ENCODE measurements at regions not wholly inside any gene's neighbourhood (a gene's known extent, or its start where the extent isn't known, plus 50 kb on each side); places are given as distances from the start of the nearest gene placed in this dataset.

DNA sequence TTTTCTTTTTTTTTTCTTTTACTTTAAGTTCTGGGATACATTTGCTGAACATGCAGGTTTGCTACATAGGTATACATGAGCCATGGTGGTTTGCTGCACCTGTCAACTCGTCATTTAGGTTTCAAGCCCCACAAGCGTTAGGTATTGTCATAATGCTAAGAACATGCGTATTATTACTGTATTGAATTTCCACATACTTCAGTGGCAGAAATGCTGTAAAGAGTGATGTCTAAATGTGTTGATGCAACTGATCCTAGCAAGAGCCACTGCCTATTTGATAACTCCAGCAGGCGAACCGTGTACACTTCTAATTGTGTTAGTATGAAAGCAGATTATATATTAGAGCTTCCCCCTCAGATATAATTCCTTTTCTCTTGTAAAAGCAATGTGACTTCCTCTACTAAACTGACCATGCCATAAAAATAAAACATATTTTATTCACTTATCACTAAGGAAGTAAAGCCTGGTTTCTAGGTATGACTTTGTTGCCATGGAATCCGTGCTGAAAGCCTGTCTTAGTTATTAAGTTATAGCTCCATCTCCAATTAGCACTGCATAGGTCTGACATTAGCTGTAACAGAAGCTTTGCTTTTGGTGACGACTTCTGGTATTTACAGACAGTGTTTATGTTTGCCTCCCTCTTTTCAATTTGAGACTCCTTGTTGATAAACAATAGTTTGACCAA lies 280.0 kb downstream of the GALR1 start:
- TF ChIP-seq, protein P1, sequence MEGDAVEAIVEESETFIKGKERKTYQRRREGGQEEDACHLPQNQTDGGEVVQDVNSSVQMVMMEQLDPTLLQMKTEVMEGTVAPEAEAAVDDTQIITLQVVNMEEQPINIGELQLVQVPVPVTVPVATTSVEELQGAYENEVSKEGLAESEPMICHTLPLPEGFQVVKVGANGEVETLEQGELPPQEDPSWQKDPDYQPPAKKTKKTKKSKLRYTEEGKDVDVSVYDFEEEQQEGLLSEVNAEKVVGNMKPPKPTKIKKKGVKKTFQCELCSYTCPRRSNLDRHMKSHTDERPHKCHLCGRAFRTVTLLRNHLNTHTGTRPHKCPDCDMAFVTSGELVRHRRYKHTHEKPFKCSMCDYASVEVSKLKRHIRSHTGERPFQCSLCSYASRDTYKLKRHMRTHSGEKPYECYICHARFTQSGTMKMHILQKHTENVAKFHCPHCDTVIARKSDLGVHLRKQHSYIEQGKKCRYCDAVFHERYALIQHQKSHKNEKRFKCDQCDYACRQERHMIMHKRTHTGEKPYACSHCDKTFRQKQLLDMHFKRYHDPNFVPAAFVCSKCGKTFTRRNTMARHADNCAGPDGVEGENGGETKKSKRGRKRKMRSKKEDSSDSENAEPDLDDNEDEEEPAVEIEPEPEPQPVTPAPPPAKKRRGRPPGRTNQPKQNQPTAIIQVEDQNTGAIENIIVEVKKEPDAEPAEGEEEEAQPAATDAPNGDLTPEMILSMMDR (IDR thresholded peaks at IDR 0.05; ENCODE audit: control insufficient read depth, insufficient read depth, low read depth, low read length, missing control alignments): no peak
- no peak overlapping the region for H3K4me3 ChIP-seq (ENCODE audit: control insufficient read depth, low read depth, low read length)
- no peak for DNase-seq (ENCODE audit: low read depth)

DNA sequence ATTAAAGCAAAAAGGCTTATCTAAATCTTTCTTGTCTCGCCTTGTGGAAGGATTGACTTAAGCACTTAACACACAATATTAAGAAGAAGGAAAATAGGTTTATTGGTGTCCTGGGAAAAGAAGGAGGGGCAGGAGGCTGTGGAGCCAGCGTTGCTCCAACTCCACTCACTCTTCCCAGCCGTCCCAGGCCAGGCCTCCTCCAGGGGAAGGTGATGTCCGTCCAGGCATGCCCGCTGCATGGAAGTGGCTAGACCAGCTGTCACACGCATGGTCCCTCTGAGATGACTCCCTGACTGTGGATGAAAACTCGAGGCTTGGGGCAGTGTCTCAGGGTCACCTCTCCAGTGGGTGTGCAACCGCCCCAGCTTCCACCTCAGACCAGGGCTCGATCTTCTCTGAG lies 281.1 kb downstream of the GALR1 start:
- no peak for DNase-seq (ENCODE audit: low read depth)
- TF ChIP-seq, protein P1 (IDR thresholded peaks at IDR 0.05; ENCODE audit: control insufficient read depth, insufficient read depth, low read depth, low read length, missing control alignments): no peak
- no peak overlapping the region for H3K4me3 ChIP-seq (ENCODE audit: control insufficient read depth, low read depth, low read length)

DNA sequence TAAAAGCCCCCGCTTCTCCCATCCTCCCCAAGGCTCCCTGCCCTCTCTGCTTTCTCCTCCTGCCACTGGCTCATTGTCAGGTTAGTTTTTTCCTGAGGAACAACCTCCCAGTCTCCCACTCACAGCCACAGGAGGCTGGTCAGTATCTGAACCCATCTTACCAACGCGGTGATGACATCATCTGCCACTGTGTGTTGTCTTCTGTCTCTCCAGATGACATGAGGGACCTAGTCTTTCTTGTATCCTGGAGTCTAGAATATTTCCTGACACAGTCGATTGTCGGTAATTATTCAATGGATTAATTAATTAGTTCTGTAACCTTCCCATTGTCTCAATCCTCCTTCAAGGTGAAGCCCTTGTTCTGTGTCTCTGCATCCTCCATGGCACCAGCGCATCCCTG lies 290.2 kb downstream of the GALR1 start:
- DNase-seq (ENCODE audit: low read depth): no peak
- H3K4me3 ChIP-seq (ENCODE audit: control insufficient read depth, low read depth, low read length): no peak overlapping the region
- TF ChIP-seq, protein P1 (IDR thresholded peaks at IDR 0.05; ENCODE audit: control insufficient read depth, insufficient read depth, low read depth, low read length, missing control alignments): no peak

DNA sequence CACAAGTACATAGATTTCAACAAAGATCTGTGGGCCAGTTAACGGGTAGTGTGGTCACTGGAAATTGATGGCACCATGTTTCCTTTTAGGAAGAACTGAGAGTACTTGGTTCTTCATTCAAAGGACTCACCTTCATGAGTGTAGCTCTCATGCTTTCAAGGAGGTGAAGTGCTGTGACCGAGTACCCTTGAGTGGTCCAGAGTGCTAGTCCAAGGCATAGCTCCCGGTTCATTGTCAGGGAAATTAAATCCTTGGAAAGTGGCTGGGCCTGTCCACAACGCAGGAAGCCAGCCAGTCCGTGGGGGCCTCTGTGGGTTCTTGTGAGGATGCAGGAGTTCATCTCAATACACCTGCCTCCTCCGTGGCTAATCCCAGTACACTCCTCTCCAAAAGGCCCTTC lies 295.1 kb downstream of the GALR1 start:
- H3K4me3 ChIP-seq (ENCODE audit: control insufficient read depth, low read depth, low read length): no peak overlapping the region
- TF ChIP-seq, protein P1 (IDR thresholded peaks at IDR 0.05; ENCODE audit: control insufficient read depth, insufficient read depth, low read depth, low read length, missing control alignments): no peak
- DNase-seq (ENCODE audit: low read depth): no peak

DNA sequence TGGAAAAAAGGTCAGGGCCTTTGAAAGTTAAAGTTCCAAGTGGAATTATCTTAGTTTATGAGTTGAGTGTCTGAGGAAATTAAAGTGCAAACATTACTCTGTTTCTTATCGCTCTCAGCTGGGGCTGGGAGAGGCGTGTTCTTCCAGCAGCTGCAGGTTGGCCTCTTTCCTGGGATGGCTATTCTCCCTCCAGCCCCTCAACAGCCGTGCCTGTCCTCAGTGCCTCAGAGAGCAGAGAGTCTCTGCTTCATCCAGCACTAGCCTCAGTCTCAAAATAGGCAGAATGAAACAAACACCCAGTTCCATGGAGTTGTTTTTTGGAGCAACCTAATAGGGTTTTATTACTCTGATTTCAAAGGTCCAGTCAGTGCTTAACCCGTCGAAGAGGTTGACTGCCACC lies 298.1 kb downstream of the GALR1 start:
- DNase-seq (ENCODE audit: low read depth): no peak
- TF ChIP-seq, protein P1 (IDR thresholded peaks at IDR 0.05; ENCODE audit: control insufficient read depth, insufficient read depth, low read depth, low read length, missing control alignments): no peak
- H3K4me3 ChIP-seq (ENCODE audit: control insufficient read depth, low read depth, low read length): no peak overlapping the region

DNA sequence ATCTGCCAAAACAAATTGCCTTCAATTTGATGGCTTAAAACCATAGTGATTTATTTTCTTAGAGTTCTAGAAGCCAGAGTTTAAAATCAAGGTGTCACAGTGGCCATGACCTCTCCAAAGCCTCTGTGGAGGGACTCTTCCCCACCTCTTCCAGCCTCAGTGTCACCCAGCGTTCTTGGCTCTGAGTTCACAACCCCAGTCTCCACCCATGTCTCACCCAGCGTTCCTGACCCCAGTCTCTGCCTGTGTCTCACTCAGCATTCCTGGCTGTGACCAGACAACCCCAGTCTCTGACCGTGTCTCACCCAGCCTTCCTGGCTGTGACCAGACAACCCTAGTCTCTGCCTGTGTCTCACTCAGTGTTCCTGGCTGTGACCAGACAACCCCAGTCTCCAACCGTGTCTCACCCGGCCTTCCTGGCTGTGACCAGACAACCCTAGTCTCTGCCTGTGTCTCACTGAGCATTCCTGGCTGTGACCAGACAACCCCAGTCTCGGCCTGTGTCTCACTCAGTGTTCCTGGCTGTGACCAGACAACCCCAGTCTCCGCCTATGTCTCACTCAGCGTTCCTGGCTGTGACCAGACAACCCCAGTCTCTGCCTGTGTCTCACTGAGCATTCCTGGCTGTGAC lies 299.3 kb downstream of the GALR1 start:
- TF ChIP-seq, protein P1 (IDR thresholded peaks at IDR 0.05; ENCODE audit: control insufficient read depth, insufficient read depth, low read depth, low read length, missing control alignments): no peak
- no peak for DNase-seq (ENCODE audit: low read depth)
- H3K4me3 ChIP-seq (ENCODE audit: control insufficient read depth, low read depth, low read length): no peak overlapping the region

Measured in AG09309 (cell line).